ENCODE measurements at regions not wholly inside any gene's neighbourhood (a gene's known extent, or its start where the extent isn't known, plus 50 kb on each side); places are given as distances from the start of the nearest gene placed in this dataset.

DNA sequence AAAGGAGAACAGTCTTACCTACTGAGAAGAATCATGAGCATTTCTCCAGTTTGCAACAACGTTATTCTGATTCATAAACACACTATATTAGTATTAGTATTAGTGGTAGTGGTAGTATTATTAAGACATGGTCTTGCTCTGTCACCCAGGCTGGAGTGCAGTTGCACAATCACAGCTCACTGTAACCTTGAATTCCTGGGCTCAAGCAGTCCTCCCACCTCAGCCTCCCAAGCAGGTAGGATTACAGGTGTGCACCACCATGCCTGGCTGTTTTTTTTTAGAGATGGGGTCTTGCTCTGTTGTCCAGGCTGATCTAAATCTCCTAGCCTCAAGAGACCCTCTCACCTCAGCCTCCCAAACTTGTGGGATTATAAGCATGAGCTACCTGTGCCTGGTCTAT lies 363.5 kb downstream of the SAMD5 start:
- no peak for TF ChIP-seq POLR2A (IDR thresholded peaks at IDR 0.05; ENCODE audit: low read length)
- no peak for TF ChIP-seq GATA1 (IDR thresholded peaks at IDR 0.05; ENCODE audit: low read depth, low read length)
